A549 (cell line): ENCODE measurements at regions not wholly inside any gene's neighbourhood (a gene's known extent, or its start where the extent isn't known, plus 50 kb on each side); places are given as distances from the start of the nearest gene placed in this dataset.

Source experiments
- EP300 ChIP-seq, 2 experiments: fragments of >200 bp; sonication (Bioruptor Twin); formaldehyde crosslinking; IDR thresholded peaks; 2 replicates in 1 of 2; 3 replicates in 1 of 2; pipeline ENCODE4 v1.6.1; 2016 to 2017
- GATA3 ChIP-seq: IDR thresholded peaks from 2 replicates; pipeline ENCODE4 v1.6.1; 2012; ENCODE audit warnings: borderline replicate concordance
- MYC ChIP-seq: IDR thresholded peaks from 2 replicates; pipeline ENCODE4 v1.6.1; 2012; ENCODE audit warnings: mild to moderate bottlenecking, inconsistent platforms, low read length, improper control_type of control experiment, borderline replicate concordance
- NR3C1 ChIP-seq: fragments of >200 bp; sonication (Bioruptor Twin); formaldehyde crosslinking; IDR thresholded peaks from 3 replicates; pipeline ENCODE4 v1.6.1; 2017
- POLR2A ChIP-seq: IDR thresholded peaks from 2 replicates; pipeline ENCODE4 v1.6.1; 2012; ENCODE audit warnings: mild to moderate bottlenecking, low read length
- SREBF2 ChIP-seq: fragments of 450-650 bp; IDR thresholded peaks from 2 replicates; pipeline ENCODE4 v1.6.1; 2014; ENCODE audit warnings: mild to moderate bottlenecking, moderate library complexity
- TF ChIP-seq, protein P1 (sequence below): fragments of >200 bp; sonication (Bioruptor Twin); formaldehyde crosslinking; IDR thresholded peaks from 3 replicates; pipeline ENCODE4 v1.5.1; 2016
- TF ChIP-seq, protein P2 (sequence below): fragments of 200-600 bp; sonication (generic); IDR thresholded peaks from 2 replicates; pipeline ENCODE4 v1.6.1; 2016; ENCODE audit warnings: antibody characterized with exemption, mild to moderate bottlenecking, moderate library complexity
- TF ChIP-seq, protein P3 (sequence below): fragments of 450-650 bp; IDR thresholded peaks from 2 replicates; pipeline ENCODE4 v1.6.1; 2014; ENCODE audit warnings: antibody characterized with exemption
- TF ChIP-seq, protein P4 (sequence below): fragments of 150-350 bp; IDR thresholded peaks from 2 replicates; pipeline ENCODE4 v1.6.1; 2014; ENCODE audit warnings: low read depth, mild to moderate bottlenecking, low read length
- TF ChIP-seq, protein P5 (sequence below): IDR thresholded peaks from 2 replicates; pipeline ENCODE4 v1.6.1; 2012

DNA sequence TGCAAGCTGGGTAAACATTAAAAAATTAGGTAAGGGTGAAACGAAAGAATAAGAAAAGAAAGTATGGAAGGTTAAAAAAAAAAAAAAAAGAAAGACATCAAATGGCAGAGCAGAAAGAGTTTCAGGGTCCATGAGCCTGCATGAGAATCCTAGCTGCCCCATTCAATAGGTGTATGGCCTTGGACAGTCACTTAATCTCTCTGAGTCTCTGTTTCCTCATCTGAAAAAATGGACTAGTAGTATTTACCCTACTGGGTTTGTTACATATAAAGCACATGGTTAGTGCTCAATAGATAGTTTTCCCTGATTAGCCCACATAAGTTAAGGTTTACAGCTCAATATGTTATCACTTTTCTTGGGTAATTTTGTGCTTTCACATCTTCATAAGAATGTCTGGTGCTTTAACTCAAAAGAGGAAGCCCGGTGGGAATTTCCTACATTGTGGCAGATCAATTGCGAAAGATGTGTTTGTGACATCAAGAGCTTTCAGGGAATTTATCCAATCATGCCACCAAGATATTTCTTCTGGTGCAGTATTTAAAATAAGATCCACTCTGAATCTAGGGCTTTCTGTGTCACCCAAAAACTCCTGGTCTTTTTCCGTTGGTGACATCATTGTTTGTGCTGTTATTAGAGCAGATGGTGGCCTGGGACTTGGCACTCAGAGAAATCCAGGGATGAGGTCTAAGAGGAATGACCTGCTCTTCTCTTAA lies 57.2 kb upstream of the UBE2E1 start:
- TF ChIP-seq, protein P1, sequence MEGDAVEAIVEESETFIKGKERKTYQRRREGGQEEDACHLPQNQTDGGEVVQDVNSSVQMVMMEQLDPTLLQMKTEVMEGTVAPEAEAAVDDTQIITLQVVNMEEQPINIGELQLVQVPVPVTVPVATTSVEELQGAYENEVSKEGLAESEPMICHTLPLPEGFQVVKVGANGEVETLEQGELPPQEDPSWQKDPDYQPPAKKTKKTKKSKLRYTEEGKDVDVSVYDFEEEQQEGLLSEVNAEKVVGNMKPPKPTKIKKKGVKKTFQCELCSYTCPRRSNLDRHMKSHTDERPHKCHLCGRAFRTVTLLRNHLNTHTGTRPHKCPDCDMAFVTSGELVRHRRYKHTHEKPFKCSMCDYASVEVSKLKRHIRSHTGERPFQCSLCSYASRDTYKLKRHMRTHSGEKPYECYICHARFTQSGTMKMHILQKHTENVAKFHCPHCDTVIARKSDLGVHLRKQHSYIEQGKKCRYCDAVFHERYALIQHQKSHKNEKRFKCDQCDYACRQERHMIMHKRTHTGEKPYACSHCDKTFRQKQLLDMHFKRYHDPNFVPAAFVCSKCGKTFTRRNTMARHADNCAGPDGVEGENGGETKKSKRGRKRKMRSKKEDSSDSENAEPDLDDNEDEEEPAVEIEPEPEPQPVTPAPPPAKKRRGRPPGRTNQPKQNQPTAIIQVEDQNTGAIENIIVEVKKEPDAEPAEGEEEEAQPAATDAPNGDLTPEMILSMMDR, result no peak
- TF ChIP-seq EP300 (IDR thresholded peaks at IDR 0.05) (peak; percentile 37 to 42; a peak in 2 of 5 replicates), NR3C1 (no peak), MYC (no peak), POLR2A (no peak), GATA3 (0 out of 2 replicates have a peak, but pooled peaks have one; percentile 28), SREBF2 (no peak)
- TF ChIP-seq, protein P2, sequence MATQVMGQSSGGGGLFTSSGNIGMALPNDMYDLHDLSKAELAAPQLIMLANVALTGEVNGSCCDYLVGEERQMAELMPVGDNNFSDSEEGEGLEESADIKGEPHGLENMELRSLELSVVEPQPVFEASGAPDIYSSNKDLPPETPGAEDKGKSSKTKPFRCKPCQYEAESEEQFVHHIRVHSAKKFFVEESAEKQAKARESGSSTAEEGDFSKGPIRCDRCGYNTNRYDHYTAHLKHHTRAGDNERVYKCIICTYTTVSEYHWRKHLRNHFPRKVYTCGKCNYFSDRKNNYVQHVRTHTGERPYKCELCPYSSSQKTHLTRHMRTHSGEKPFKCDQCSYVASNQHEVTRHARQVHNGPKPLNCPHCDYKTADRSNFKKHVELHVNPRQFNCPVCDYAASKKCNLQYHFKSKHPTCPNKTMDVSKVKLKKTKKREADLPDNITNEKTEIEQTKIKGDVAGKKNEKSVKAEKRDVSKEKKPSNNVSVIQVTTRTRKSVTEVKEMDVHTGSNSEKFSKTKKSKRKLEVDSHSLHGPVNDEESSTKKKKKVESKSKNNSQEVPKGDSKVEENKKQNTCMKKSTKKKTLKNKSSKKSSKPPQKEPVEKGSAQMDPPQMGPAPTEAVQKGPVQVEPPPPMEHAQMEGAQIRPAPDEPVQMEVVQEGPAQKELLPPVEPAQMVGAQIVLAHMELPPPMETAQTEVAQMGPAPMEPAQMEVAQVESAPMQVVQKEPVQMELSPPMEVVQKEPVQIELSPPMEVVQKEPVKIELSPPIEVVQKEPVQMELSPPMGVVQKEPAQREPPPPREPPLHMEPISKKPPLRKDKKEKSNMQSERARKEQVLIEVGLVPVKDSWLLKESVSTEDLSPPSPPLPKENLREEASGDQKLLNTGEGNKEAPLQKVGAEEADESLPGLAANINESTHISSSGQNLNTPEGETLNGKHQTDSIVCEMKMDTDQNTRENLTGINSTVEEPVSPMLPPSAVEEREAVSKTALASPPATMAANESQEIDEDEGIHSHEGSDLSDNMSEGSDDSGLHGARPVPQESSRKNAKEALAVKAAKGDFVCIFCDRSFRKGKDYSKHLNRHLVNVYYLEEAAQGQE, result no peak
- TF ChIP-seq, protein P3, sequence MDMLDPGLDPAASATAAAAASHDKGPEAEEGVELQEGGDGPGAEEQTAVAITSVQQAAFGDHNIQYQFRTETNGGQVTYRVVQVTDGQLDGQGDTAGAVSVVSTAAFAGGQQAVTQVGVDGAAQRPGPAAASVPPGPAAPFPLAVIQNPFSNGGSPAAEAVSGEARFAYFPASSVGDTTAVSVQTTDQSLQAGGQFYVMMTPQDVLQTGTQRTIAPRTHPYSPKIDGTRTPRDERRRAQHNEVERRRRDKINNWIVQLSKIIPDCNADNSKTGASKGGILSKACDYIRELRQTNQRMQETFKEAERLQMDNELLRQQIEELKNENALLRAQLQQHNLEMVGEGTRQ, result no peak
- TF ChIP-seq, protein P4, sequence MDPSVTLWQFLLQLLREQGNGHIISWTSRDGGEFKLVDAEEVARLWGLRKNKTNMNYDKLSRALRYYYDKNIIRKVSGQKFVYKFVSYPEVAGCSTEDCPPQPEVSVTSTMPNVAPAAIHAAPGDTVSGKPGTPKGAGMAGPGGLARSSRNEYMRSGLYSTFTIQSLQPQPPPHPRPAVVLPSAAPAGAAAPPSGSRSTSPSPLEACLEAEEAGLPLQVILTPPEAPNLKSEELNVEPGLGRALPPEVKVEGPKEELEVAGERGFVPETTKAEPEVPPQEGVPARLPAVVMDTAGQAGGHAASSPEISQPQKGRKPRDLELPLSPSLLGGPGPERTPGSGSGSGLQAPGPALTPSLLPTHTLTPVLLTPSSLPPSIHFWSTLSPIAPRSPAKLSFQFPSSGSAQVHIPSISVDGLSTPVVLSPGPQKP, result no peak
- TF ChIP-seq, protein P5, sequence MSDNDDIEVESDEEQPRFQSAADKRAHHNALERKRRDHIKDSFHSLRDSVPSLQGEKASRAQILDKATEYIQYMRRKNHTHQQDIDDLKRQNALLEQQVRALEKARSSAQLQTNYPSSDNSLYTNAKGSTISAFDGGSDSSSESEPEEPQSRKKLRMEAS, result peak; percentile 43
